ENCODE measurements at regions not wholly inside any gene's neighbourhood (a gene's known extent, or its start where the extent isn't known, plus 50 kb on each side); places are given as distances from the start of the nearest gene placed in this dataset.

DNA sequence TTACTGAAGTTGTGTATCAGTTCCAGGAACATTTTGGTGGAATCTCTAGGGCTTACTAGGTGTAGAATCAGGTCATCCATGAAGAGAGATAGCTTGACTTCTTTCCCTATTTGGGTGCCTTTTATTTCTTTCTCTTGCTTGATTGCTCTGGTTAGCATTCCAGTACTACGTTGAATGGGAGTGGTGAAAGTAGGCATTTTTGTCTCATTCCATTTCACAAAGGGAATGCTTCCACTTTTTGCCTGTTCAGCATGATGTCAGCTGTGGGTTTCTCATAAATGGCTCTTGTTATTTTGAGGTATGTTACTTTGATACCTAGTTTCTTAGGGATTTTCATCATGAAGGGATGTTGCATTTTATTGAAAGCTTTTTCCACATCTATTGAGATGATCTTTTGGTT lies 195.3 kb downstream of the MOXD1 start:
- Histone ChIP-seq H4K91ac (ENCODE audit: insufficient read length, low read depth, low read length) (no peak overlapping the region), H2BK20ac (ENCODE audit: low read depth, low read length, poor library complexity, severe bottlenecking) (no peak overlapping the region), H2AK5ac (ENCODE audit: insufficient read length, low read length) (no peak overlapping the region), H3K56ac (ENCODE audit: insufficient read length, low read depth, low read length) (no peak overlapping the region), H3K79me2 (ENCODE audit: insufficient read depth, low read length) (no peaks in the 10 kb centered on the region), H3K18ac (ENCODE audit: insufficient read length, low read depth, low read length) (no peak overlapping the region), H3K23ac (ENCODE audit: insufficient read length, low read depth, low read length) (no peak overlapping the region), H2BK120ac (ENCODE audit: low read depth, low read length, poor library complexity, severe bottlenecking) (no peak overlapping the region), H3K23me2 (ENCODE audit: insufficient read length, low read depth, low read length, poor library complexity, severe bottlenecking) (no peaks in the 10 kb centered on the region), H2BK15ac (ENCODE audit: low read depth, low read length) (no peak overlapping the region), H4K5ac (ENCODE audit: insufficient read length, low read depth, low read length) (no peak overlapping the region), H3T11ph (ENCODE audit: low read length) (no peak overlapping the region), H3K4me2 (ENCODE audit: insufficient read depth, insufficient read length, low read length) (no peak overlapping the region), H3K14ac (ENCODE audit: insufficient read depth, low read length) (no peak overlapping the region), H3K27ac (ENCODE audit: insufficient read length, low read depth, low read length) (no peak overlapping the region), H3K9ac (ENCODE audit: extremely low read depth, insufficient read length, low read length) (no peak overlapping the region), H2BK12ac (ENCODE audit: insufficient read length, low read depth, low read length) (no peak overlapping the region), H3K27me3 (ENCODE audit: insufficient read depth, low read length) (no peaks in the 10 kb centered on the region), H2BK5ac (ENCODE audit: insufficient read length, low read length) (no peak overlapping the region), H3K4me1 (ENCODE audit: insufficient read depth, low read length) (no peaks in the 10 kb centered on the region), H4K8ac (replicated peaks; ENCODE audit: insufficient read length, low read depth, low read length) (no peak overlapping the region), H4K20me1 (ENCODE audit: control insufficient read depth, insufficient read depth, insufficient read length) (no peaks in the 10 kb centered on the region), H3K4ac (ENCODE audit: low read depth, low read length) (no peak overlapping the region), H3K9me3 (ENCODE audit: control insufficient read depth, low read depth, low read length) (no peaks in the 10 kb centered on the region), H3K79me1 (ENCODE audit: insufficient read depth, low read depth, low read length, poor library complexity, severe bottlenecking) (no peaks in the 10 kb centered on the region), H2AFZ (ENCODE audit: low read length) (no peak overlapping the region)
- TF ChIP-seq, protein P1, sequence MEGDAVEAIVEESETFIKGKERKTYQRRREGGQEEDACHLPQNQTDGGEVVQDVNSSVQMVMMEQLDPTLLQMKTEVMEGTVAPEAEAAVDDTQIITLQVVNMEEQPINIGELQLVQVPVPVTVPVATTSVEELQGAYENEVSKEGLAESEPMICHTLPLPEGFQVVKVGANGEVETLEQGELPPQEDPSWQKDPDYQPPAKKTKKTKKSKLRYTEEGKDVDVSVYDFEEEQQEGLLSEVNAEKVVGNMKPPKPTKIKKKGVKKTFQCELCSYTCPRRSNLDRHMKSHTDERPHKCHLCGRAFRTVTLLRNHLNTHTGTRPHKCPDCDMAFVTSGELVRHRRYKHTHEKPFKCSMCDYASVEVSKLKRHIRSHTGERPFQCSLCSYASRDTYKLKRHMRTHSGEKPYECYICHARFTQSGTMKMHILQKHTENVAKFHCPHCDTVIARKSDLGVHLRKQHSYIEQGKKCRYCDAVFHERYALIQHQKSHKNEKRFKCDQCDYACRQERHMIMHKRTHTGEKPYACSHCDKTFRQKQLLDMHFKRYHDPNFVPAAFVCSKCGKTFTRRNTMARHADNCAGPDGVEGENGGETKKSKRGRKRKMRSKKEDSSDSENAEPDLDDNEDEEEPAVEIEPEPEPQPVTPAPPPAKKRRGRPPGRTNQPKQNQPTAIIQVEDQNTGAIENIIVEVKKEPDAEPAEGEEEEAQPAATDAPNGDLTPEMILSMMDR (conservative IDR thresholded peaks at IDR 0.05): no peak
- Mint-ChIP-seq H3K9me3 (peaks cover 0 to 2% of the 10 kb centered on the region in 2 experiments; a peak in 2 of 5 replicates), H3K27ac (no peak overlapping the region), H3K36me3 (ENCODE audit: insufficient read depth in 1 of 3, low read depth in 3 of 3) (no peaks in the 10 kb centered on the region; a peak in 1 of 7 replicates), H3K4me3 (no peak overlapping the region), H3K27me3 (ENCODE audit: low read depth) (peaks cover 5% of the 10 kb centered on the region), H3K4me1 (no peaks in the 10 kb centered on the region; a peak in 1 of 4 replicates)
- no peak for DNase-seq
- no CpG with 5 or more reads among the region's 1 CpG for WGBS (ENCODE audit: extremely low coverage, insufficient read length, low lambda C conversion rate)
